Right lobe of liver (tissue), 4 donors: ENCODE measurements at regions not wholly inside any gene's neighbourhood (a gene's known extent, or its start where the extent isn't known, plus 50 kb on each side); places are given as distances from the start of the nearest gene placed in this dataset.

Source experiments
- POLR2A ChIP-seq: fragments of 450-650 bp; IDR thresholded peaks from one replicate; pipeline ENCODE4 v1.6.1; 2017; ENCODE audit warnings: antibody characterized with exemption, mild to moderate bottlenecking
- TF ChIP-seq, protein P1 (sequence below), 4 donors: fragments of 200-600 bp in 3 of 4; fragments of 450-650 bp in 1 of 4; IDR thresholded peaks; one replicate each; pipeline versions ENCODE4 v1.5.1 to v1.8.0; 2016 to 2022; ENCODE audit warnings: antibody characterized with exemption in 4 of 4, mild to moderate bottlenecking in 2 of 4
- donor health status: DM: no; HTN: no; CAD: no.
- donor health status: DM: no; HTN: no; CAD: no.
- donor health status: DM: no; HTN: yes; CAD: no.

GRCh38 chr4:20326977-20327376 is 75.3 kb downstream of the SLIT2 start:
- TF ChIP-seq, protein P1, sequence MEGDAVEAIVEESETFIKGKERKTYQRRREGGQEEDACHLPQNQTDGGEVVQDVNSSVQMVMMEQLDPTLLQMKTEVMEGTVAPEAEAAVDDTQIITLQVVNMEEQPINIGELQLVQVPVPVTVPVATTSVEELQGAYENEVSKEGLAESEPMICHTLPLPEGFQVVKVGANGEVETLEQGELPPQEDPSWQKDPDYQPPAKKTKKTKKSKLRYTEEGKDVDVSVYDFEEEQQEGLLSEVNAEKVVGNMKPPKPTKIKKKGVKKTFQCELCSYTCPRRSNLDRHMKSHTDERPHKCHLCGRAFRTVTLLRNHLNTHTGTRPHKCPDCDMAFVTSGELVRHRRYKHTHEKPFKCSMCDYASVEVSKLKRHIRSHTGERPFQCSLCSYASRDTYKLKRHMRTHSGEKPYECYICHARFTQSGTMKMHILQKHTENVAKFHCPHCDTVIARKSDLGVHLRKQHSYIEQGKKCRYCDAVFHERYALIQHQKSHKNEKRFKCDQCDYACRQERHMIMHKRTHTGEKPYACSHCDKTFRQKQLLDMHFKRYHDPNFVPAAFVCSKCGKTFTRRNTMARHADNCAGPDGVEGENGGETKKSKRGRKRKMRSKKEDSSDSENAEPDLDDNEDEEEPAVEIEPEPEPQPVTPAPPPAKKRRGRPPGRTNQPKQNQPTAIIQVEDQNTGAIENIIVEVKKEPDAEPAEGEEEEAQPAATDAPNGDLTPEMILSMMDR (IDR thresholded peaks at IDR 0.05): no peak
- TF ChIP-seq POLR2A: no peak
